Activated CD8-positive, alpha-beta T cell treated with anti-CD3 and anti-CD28 coated beads for 36 hours (primary cell): ENCODE measurements at regions not wholly inside any gene's neighbourhood (a gene's known extent, or its start where the extent isn't known, plus 50 kb on each side); places are given as distances from the start of the nearest gene placed in this dataset.

Source experiments
- ATAC-seq: fragments of 200-7000 bp; cut with Tn5 transposase; one replicate; pipeline ENCODE4 v1.10.0; 2021; ENCODE audit warnings: mild to moderate bottlenecking, moderate library complexity
- CTCF ChIA-PET: fragments of 350-600 bp; sonication (Branson Sonifier 250); formaldehyde crosslinking; loops from one replicate; lab custom pipeline; 2021; ENCODE audit warnings: antibody characterized with exemption; lab: Charles Lee
- POLR2A ChIA-PET: fragments of 350-600 bp; sonication (Branson Sonifier 250); formaldehyde crosslinking; loops from one replicate; lab custom pipeline; 2021; ENCODE audit warnings: antibody characterized with exemption; lab: Charles Lee
- DNase-seq: peaks from one replicate; pipeline ENCODE4 v3.0.0-alpha.2; 2020
- H3K27ac Mint-ChIP-seq: one replicate; pipeline ENCODE4 v1.8.0; 2021; ENCODE audit warnings: mild to moderate bottlenecking, mixed read lengths
- H3K27me3 Mint-ChIP-seq: one replicate; pipeline ENCODE4 v1.8.0; 2021; ENCODE audit warnings: mixed read lengths
- H3K36me3 Mint-ChIP-seq: one replicate; pipeline ENCODE4 v1.8.0; 2021; ENCODE audit warnings: low read depth, mixed read lengths
- H3K4me1 Mint-ChIP-seq: one replicate; pipeline ENCODE4 v1.8.0; 2021; ENCODE audit warnings: low read depth, mixed read lengths
- H3K4me3 Mint-ChIP-seq: one replicate; pipeline ENCODE4 v1.8.0; 2021; ENCODE audit warnings: mild to moderate bottlenecking, moderate library complexity, mixed read lengths
- H3K9me3 Mint-ChIP-seq: one replicate; pipeline ENCODE4 v1.8.0; 2021; ENCODE audit warnings: mixed read lengths
- CTCF ChIP-seq: fragments of 200-600 bp; IDR thresholded peaks from one replicate; pipeline ENCODE4 v1.8.0; 2022; ENCODE audit warnings: antibody characterized with exemption, mild to moderate bottlenecking
- intact Hi-C: fragments of 100-400 bp; cut with micrococcal nuclease; formaldehyde crosslinking; loops from one replicate; pipeline ENCODE4 v1.10.0; 2022

DNA sequence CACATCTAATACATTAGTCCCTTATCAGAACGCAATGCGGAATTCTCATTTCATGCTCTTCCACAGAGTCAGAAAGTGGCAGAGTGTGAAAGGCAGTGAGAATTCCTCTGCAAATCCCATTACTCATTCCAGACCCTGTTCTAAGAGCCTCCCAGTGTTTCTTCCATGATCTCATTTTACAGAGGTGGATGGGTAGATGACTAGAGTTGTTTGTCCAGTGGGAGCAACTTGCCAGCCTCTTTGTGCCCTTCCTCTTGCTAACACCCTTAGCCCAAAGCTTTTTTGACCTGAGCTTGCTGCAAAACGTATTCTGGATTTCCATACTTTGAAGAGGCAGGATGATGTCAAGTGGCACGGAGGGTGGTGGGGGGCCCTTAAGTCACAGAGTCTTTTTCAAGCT lies 467.7 kb upstream of the RGPD4 start:
- POLR2A ChIA-PET, result no interaction called here
- no peak for ATAC-seq
- H3K4me3 Mint-ChIP-seq, result no peak overlapping the region
- no peaks in the 10 kb centered on the region for H3K27me3 Mint-ChIP-seq
- TF ChIP-seq CTCF, result no peak
- no peaks in the 10 kb centered on the region for H3K9me3 Mint-ChIP-seq
- CTCF ChIA-PET, result no interaction called here
- no peak overlapping the region for H3K27ac Mint-ChIP-seq
- intact Hi-C loops, result no loop called here
- H3K4me1 Mint-ChIP-seq, result no peaks in the 10 kb centered on the region
- DNase-seq, result no peak
- no peaks in the 10 kb centered on the region for H3K36me3 Mint-ChIP-seq

- Mint-ChIP-seq H3K27me3 (no peaks in the 10 kb centered on the region), H3K36me3 (no peaks in the 10 kb centered on the region), H3K4me3 (no peak overlapping the region), H3K9me3 (no peaks in the 10 kb centered on the region), H3K27ac (no peak overlapping the region), H3K4me1 (no peaks in the 10 kb centered on the region)
- ChIA-PET CTCF (no interaction called here), POLR2A (no interaction called here)
- no peak for TF ChIP-seq CTCF
- DNase-seq (no peak), ATAC-seq (no peak)
- intact Hi-C loops, result no loop called here
Observed at GRCh38 chr2:107361751-107362381, 464.8 kb upstream of the RGPD4 start.

- Mint-ChIP-seq H3K4me1 (no peaks in the 10 kb centered on the region), H3K36me3 (no peaks in the 10 kb centered on the region), H3K9me3 (no peaks in the 10 kb centered on the region), H3K4me3 (no peak overlapping the region), H3K27me3 (no peaks in the 10 kb centered on the region), H3K27ac (no peak overlapping the region)
- no peak for ATAC-seq
- no peak for DNase-seq
- intact Hi-C loops, result no loop called here
- no peak for TF ChIP-seq CTCF
- CTCF ChIA-PET, result no interaction called here
- POLR2A ChIA-PET, result no interaction called here
Observed at GRCh38 chr2:107362993-107363392, 463.7 kb upstream of the RGPD4 start.

DNA sequence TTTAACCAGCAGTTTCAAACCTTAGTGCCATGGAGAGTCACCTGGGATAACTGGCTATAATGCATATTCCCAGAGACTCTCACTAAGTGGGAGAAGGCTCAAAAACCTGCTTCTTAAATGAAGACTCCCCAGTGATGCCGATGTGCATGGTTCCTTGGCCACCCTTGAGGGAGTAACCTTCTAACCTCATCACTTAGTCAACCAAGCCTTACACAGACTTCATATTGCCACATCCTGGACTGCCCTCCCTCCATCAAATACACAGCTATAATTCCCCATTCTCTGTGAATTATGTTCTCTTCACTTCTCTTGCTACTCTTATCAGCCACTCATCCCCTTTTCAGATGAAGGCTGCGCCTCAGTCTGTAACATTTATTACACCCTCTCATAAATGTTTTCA lies 462.9 kb upstream of the RGPD4 start:
- intact Hi-C loops, result no loop called here
- CTCF ChIA-PET, result no interaction called here
- no peaks in the 10 kb centered on the region for H3K27me3 Mint-ChIP-seq
- ATAC-seq (no peak), DNase-seq (no peak)
- POLR2A ChIA-PET, result no interaction called here
- no peak overlapping the region for H3K27ac Mint-ChIP-seq
- no peaks in the 10 kb centered on the region for H3K36me3 Mint-ChIP-seq
- no peak for TF ChIP-seq CTCF
- H3K9me3 Mint-ChIP-seq, result no peaks in the 10 kb centered on the region
- H3K4me3 Mint-ChIP-seq, result no peak overlapping the region
- H3K4me1 Mint-ChIP-seq, result no peaks in the 10 kb centered on the region

DNA sequence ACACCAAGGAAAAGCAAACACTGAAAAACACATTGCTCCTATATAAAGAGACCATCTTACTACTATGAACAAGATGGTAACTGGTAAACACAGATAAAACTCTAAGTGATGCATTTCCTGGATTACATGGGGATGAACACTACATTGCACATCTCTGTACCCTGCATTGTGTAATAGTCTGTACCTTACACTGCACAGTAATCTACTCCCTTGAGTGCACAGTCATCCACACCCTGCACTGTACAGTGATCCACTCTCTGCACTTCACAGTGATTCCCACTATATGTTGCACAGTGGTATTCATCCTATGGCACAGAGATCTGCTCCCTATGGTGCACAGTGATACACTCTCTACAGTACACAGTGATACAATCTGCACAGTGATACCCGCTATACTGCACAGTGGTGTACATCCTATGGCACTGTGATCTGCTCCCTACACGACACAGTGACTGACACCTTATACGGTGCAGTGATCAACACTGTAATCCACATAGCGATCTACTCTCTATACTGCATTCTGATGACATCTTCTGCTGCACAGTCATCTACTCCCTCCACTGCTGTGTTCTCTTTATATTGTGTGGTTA lies 462.2 kb upstream of the RGPD4 start:
- ChIA-PET POLR2A (no interaction called here), CTCF (no interaction called here)
- ATAC-seq, result no peak
- intact Hi-C loops, result no loop called here
- Mint-ChIP-seq H3K4me3 (no peak overlapping the region), H3K27ac (no peak overlapping the region), H3K9me3 (no peaks in the 10 kb centered on the region), H3K4me1 (no peaks in the 10 kb centered on the region), H3K27me3 (no peaks in the 10 kb centered on the region), H3K36me3 (no peaks in the 10 kb centered on the region)
- TF ChIP-seq CTCF, result no peak
- DNase-seq, result no peak
